GM23338 (cell line): ENCODE measurements at regions not wholly inside any gene's neighbourhood (a gene's known extent, or its start where the extent isn't known, plus 50 kb on each side); places are given as distances from the start of the nearest gene placed in this dataset.

Source experiments
- ATAC-seq: fragments of 200-7000 bp; cut with Tn5 transposase; 3 replicates; pipeline ENCODE4 v1.9.1; 2020
- DNase-seq: peaks from one replicate; pipeline ENCODE4 v3.0.0-alpha.2; 2015; ENCODE audit warnings: low spot score
- H2AFZ ChIP-seq: fragments of 200-600 bp; sonication (generic); 2 replicates; pipeline ENCODE4 v1.8.0; 2016; ENCODE audit warnings: antibody characterized with exemption, mild to moderate bottlenecking, moderate library complexity
- H3F3A ChIP-seq: fragments of 200-600 bp; sonication (generic); replicated peaks from 2 replicates; pipeline ENCODE4 v1.8.0; 2017; ENCODE audit warnings: antibody characterized with exemption, mixed run types, low read depth
- H3K27ac ChIP-seq: fragments of 200-600 bp; sonication (generic); 2 replicates; pipeline ENCODE4 v1.6.1; 2016; ENCODE audit warnings: low read depth
- H3K27me3 ChIP-seq: fragments of 200-600 bp; sonication (generic); 2 replicates; pipeline ENCODE4 v1.8.0; 2016; ENCODE audit warnings: mild to moderate bottlenecking, mixed run types, moderate library complexity; ENCODE audit not compliant: insufficient read depth
- H3K36me3 ChIP-seq: fragments of 200-600 bp; sonication (generic); 2 replicates; pipeline ENCODE4 v1.8.0; 2016; ENCODE audit warnings: mild to moderate bottlenecking; ENCODE audit not compliant: insufficient read depth
- H3K4me1 ChIP-seq: fragments of 200-600 bp; sonication (generic); 2 replicates; pipeline ENCODE4 v1.8.0; 2016; ENCODE audit warnings: mild to moderate bottlenecking, moderate library complexity; ENCODE audit not compliant: insufficient read depth
- H3K4me2 ChIP-seq: fragments of 200-600 bp; sonication (generic); 2 replicates; pipeline ENCODE4 v1.7.1; 2017; ENCODE audit warnings: mixed run types
- H3K4me3 ChIP-seq: fragments of 200-600 bp; sonication (generic); 2 replicates; pipeline ENCODE4 v1.6.1; 2016; ENCODE audit warnings: mixed run types
- H3K79me2 ChIP-seq: fragments of 200-600 bp; sonication (generic); replicated peaks from 2 replicates; pipeline ENCODE4 v1.8.0; 2017; ENCODE audit warnings: mild to moderate bottlenecking; ENCODE audit not compliant: insufficient read depth
- H3K9me2 ChIP-seq: fragments of 200-600 bp; sonication (generic); 2 replicates; pipeline ENCODE4 v1.8.0; 2017; ENCODE audit not compliant: insufficient read depth
- H4K20me1 ChIP-seq: fragments of 200-600 bp; sonication (generic); replicated peaks from 2 replicates; pipeline ENCODE4 v1.8.0; 2017; ENCODE audit warnings: mild to moderate bottlenecking; ENCODE audit not compliant: insufficient read depth
- H3K27ac Mint-ChIP-seq: 2 replicates; pipeline ENCODE4 v1.8.0; 2020; ENCODE audit warnings: inconsistent platforms, mild to moderate bottlenecking, moderate library complexity, mixed read lengths
- H3K27me3 Mint-ChIP-seq: 3 replicates; pipeline ENCODE4 v1.8.0; 2022; ENCODE audit warnings: low read depth, mild to moderate bottlenecking, moderate library complexity, mixed read lengths, inconsistent platforms; ENCODE audit not compliant: insufficient read depth, poor library complexity
- H3K36me3 Mint-ChIP-seq: 3 replicates; pipeline ENCODE4 v1.8.0; 2021; ENCODE audit warnings: low read depth, mild to moderate bottlenecking, inconsistent platforms, moderate library complexity, mixed read lengths
- H3K4me1 Mint-ChIP-seq: 3 replicates; pipeline ENCODE4 v1.8.0; 2020; ENCODE audit warnings: mild to moderate bottlenecking, inconsistent platforms, mixed read lengths
- H3K4me3 Mint-ChIP-seq: 3 replicates; pipeline ENCODE4 v1.8.0; 2021; ENCODE audit warnings: moderate library complexity, mild to moderate bottlenecking, inconsistent platforms, mixed read lengths
- H3K9me3 Mint-ChIP-seq: 3 replicates; pipeline ENCODE4 v1.8.0; 2020; ENCODE audit warnings: moderate library complexity, mild to moderate bottlenecking, inconsistent platforms, mixed read lengths
- CREB1 ChIP-seq: fragments of 250-450 bp; sonication (Bioruptor Pico); IDR thresholded peaks from 2 replicates; pipeline ENCODE4 v1.5.0; 2020; ENCODE audit warnings: low read depth, mild to moderate bottlenecking, moderate library complexity
- ETS1 ChIP-seq: IDR thresholded peaks from 2 replicates; pipeline ENCODE4 v1.6.1; 2016; ENCODE audit warnings: antibody characterized with exemption
- EZH2 ChIP-seq: fragments of 200-600 bp; sonication (generic); IDR thresholded peaks from one replicate; pipeline ENCODE4 v1.8.0; 2017; ENCODE audit warnings: antibody characterized with exemption, mild to moderate bottlenecking, low read depth; ENCODE audit not compliant: unreplicated experiment
- EZH2phosphoT487 ChIP-seq: fragments of 200-600 bp; sonication (generic); IDR thresholded peaks from one replicate; pipeline ENCODE4 v1.8.1; 2018; ENCODE audit warnings: antibody characterized with exemption; ENCODE audit not compliant: unreplicated experiment
- NANOG ChIP-seq: IDR thresholded peaks from 2 replicates; pipeline ENCODE4 v1.6.1; 2016; ENCODE audit warnings: antibody characterized with exemption, borderline replicate concordance
- STAT1 ChIP-seq: IDR thresholded peaks from one replicate; pipeline ENCODE4 v1.6.1; 2016; ENCODE audit warnings: antibody characterized with exemption; ENCODE audit not compliant: unreplicated experiment
- ZNF331 ChIP-seq: fragments of 250-450 bp; sonication (Bioruptor Pico); IDR thresholded peaks from 2 replicates; pipeline ENCODE4 v1.5.0; 2020; ENCODE audit warnings: low read depth, mild to moderate bottlenecking, moderate library complexity
- TF ChIP-seq, protein P1 (sequence below), 2 experiments: fragments of 200-600 bp in 1 of 2; sonication (generic) in 1 of 2; conservative IDR thresholded peaks; 2 replicates each; pipeline versions ENCODE4 v1.5.1 to v1.6.1; 2016 to 2017; ENCODE audit warnings: antibody characterized with exemption in 2 of 2, low read depth in 2 of 2, mild to moderate bottlenecking in 2 of 2, moderate library complexity in 1 of 2
- TF ChIP-seq, protein P2 (sequence below): IDR thresholded peaks from one replicate; pipeline ENCODE4 v1.6.1; 2018; ENCODE audit warnings: antibody characterized with exemption; ENCODE audit not compliant: unreplicated experiment
- TF ChIP-seq, protein P3 (sequence below): fragments of 250-450 bp; sonication (Bioruptor Pico); IDR thresholded peaks from 2 replicates; pipeline ENCODE4 v1.5.0; 2020; ENCODE audit warnings: mild to moderate bottlenecking, moderate library complexity

DNA sequence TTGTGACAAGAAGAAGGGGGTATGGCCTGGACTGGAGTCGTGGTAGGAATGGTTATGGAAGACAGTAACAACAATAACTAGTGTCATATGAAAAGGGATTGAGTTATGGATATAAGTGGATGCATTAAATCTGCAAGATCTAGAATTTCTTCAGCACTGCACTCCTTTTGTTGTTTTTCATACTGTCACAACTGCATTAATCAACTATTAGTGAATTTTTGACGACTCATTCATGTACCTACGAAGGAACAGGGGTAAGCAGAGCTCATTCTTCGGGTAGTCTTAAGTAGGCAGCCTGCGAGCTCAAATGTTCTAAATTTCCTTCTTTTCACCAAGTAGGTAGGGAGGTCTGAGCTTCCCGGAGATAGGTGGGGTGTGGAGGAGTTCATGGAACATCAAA is 109.7 kb upstream of the UPP2 start:
- H3K9me2 ChIP-seq = peaks cover 5% of the 10 kb centered on the region; the same call in 1 of the 2 replicates
- DNase-seq (no peak), ATAC-seq (no peak)
- H3K4me1 ChIP-seq = no peaks in the 10 kb centered on the region
- Mint-ChIP-seq H3K4me3 (no peak overlapping the region), H3K4me1 (peaks cover 6% of the 10 kb centered on the region; the same call in 2 of the 3 replicates), H3K36me3 (no peaks in the 10 kb centered on the region), H3K27me3 (no peaks in the 10 kb centered on the region), H3K9me3 (no peaks in the 10 kb centered on the region), H3K27ac (no peak overlapping the region)
- no peaks in the 10 kb centered on the region for H3K79me2 ChIP-seq
- H3K27me3 ChIP-seq = no peaks in the 10 kb centered on the region
- H2AFZ ChIP-seq = no peak overlapping the region
- no peak overlapping the region for H3K4me2 ChIP-seq
- TF ChIP-seq STAT1 (no peak), ZNF331 (no peak), CREB1 (CRISPR knock-in tag) (no peak)
- TF ChIP-seq, protein P1, sequence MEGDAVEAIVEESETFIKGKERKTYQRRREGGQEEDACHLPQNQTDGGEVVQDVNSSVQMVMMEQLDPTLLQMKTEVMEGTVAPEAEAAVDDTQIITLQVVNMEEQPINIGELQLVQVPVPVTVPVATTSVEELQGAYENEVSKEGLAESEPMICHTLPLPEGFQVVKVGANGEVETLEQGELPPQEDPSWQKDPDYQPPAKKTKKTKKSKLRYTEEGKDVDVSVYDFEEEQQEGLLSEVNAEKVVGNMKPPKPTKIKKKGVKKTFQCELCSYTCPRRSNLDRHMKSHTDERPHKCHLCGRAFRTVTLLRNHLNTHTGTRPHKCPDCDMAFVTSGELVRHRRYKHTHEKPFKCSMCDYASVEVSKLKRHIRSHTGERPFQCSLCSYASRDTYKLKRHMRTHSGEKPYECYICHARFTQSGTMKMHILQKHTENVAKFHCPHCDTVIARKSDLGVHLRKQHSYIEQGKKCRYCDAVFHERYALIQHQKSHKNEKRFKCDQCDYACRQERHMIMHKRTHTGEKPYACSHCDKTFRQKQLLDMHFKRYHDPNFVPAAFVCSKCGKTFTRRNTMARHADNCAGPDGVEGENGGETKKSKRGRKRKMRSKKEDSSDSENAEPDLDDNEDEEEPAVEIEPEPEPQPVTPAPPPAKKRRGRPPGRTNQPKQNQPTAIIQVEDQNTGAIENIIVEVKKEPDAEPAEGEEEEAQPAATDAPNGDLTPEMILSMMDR (conservative IDR thresholded peaks at IDR 0.05; ENCODE audit: low read depth in 2 of 2) = no peak
- H4K20me1 ChIP-seq = no peaks in the 10 kb centered on the region
- H3K36me3 ChIP-seq = no peaks in the 10 kb centered on the region
- no peak overlapping the region for H3K4me3 ChIP-seq
- no peaks in the 10 kb centered on the region for H3F3A ChIP-seq
- no peak overlapping the region for H3K27ac ChIP-seq

DNA sequence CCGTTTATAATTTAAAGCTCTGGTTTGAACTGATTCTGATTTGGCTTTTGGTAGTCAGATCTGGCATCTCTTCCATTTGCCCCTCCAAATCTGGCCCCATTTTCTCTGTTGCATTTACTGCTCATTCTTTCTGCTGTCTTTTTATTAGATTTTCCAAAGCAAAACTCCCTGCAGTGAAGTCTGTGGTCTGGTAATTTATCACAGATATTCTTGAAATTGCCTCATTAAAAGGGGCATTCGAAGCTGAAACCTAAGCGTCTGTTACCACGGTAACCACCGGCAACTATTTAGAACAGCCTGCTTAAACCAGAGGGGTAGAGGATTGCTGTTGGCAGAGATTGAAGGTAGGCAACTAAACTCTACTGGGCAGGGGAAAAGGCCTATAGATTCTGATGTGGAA is 111.5 kb upstream of the UPP2 start:
- Histone ChIP-seq H3K79me2 (no peaks in the 10 kb centered on the region), H3K36me3 (no peaks in the 10 kb centered on the region), H3K4me2 (no peak overlapping the region), H4K20me1 (no peaks in the 10 kb centered on the region), H3K4me1 (no peaks in the 10 kb centered on the region), H3F3A (no peaks in the 10 kb centered on the region), H3K27me3 (no peaks in the 10 kb centered on the region), H3K9me2 (peaks cover 5% of the 10 kb centered on the region; the same call in 1 of the 2 replicates), H3K27ac (no peak overlapping the region), H2AFZ (no peak overlapping the region), H3K4me3 (no peak overlapping the region)
- Mint-ChIP-seq H3K36me3 (no peaks in the 10 kb centered on the region), H3K9me3 (no peaks in the 10 kb centered on the region), H3K4me1 (peaks cover 6% of the 10 kb centered on the region; the same call in 2 of the 3 replicates), H3K27ac (no peak overlapping the region), H3K4me3 (no peak overlapping the region), H3K27me3 (no peaks in the 10 kb centered on the region)
- DNase-seq (peak; percentile 69), ATAC-seq (peak; percentile 66)
- TF ChIP-seq ETS1 = no peak
- no peak for TF ChIP-seq NANOG
- TF ChIP-seq EZH2phosphoT487 = no peak
- TF ChIP-seq, protein P2, sequence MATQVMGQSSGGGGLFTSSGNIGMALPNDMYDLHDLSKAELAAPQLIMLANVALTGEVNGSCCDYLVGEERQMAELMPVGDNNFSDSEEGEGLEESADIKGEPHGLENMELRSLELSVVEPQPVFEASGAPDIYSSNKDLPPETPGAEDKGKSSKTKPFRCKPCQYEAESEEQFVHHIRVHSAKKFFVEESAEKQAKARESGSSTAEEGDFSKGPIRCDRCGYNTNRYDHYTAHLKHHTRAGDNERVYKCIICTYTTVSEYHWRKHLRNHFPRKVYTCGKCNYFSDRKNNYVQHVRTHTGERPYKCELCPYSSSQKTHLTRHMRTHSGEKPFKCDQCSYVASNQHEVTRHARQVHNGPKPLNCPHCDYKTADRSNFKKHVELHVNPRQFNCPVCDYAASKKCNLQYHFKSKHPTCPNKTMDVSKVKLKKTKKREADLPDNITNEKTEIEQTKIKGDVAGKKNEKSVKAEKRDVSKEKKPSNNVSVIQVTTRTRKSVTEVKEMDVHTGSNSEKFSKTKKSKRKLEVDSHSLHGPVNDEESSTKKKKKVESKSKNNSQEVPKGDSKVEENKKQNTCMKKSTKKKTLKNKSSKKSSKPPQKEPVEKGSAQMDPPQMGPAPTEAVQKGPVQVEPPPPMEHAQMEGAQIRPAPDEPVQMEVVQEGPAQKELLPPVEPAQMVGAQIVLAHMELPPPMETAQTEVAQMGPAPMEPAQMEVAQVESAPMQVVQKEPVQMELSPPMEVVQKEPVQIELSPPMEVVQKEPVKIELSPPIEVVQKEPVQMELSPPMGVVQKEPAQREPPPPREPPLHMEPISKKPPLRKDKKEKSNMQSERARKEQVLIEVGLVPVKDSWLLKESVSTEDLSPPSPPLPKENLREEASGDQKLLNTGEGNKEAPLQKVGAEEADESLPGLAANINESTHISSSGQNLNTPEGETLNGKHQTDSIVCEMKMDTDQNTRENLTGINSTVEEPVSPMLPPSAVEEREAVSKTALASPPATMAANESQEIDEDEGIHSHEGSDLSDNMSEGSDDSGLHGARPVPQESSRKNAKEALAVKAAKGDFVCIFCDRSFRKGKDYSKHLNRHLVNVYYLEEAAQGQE = no peak
- no peak for TF ChIP-seq EZH2
- TF ChIP-seq STAT1 = no peak
- TF ChIP-seq, protein P3, sequence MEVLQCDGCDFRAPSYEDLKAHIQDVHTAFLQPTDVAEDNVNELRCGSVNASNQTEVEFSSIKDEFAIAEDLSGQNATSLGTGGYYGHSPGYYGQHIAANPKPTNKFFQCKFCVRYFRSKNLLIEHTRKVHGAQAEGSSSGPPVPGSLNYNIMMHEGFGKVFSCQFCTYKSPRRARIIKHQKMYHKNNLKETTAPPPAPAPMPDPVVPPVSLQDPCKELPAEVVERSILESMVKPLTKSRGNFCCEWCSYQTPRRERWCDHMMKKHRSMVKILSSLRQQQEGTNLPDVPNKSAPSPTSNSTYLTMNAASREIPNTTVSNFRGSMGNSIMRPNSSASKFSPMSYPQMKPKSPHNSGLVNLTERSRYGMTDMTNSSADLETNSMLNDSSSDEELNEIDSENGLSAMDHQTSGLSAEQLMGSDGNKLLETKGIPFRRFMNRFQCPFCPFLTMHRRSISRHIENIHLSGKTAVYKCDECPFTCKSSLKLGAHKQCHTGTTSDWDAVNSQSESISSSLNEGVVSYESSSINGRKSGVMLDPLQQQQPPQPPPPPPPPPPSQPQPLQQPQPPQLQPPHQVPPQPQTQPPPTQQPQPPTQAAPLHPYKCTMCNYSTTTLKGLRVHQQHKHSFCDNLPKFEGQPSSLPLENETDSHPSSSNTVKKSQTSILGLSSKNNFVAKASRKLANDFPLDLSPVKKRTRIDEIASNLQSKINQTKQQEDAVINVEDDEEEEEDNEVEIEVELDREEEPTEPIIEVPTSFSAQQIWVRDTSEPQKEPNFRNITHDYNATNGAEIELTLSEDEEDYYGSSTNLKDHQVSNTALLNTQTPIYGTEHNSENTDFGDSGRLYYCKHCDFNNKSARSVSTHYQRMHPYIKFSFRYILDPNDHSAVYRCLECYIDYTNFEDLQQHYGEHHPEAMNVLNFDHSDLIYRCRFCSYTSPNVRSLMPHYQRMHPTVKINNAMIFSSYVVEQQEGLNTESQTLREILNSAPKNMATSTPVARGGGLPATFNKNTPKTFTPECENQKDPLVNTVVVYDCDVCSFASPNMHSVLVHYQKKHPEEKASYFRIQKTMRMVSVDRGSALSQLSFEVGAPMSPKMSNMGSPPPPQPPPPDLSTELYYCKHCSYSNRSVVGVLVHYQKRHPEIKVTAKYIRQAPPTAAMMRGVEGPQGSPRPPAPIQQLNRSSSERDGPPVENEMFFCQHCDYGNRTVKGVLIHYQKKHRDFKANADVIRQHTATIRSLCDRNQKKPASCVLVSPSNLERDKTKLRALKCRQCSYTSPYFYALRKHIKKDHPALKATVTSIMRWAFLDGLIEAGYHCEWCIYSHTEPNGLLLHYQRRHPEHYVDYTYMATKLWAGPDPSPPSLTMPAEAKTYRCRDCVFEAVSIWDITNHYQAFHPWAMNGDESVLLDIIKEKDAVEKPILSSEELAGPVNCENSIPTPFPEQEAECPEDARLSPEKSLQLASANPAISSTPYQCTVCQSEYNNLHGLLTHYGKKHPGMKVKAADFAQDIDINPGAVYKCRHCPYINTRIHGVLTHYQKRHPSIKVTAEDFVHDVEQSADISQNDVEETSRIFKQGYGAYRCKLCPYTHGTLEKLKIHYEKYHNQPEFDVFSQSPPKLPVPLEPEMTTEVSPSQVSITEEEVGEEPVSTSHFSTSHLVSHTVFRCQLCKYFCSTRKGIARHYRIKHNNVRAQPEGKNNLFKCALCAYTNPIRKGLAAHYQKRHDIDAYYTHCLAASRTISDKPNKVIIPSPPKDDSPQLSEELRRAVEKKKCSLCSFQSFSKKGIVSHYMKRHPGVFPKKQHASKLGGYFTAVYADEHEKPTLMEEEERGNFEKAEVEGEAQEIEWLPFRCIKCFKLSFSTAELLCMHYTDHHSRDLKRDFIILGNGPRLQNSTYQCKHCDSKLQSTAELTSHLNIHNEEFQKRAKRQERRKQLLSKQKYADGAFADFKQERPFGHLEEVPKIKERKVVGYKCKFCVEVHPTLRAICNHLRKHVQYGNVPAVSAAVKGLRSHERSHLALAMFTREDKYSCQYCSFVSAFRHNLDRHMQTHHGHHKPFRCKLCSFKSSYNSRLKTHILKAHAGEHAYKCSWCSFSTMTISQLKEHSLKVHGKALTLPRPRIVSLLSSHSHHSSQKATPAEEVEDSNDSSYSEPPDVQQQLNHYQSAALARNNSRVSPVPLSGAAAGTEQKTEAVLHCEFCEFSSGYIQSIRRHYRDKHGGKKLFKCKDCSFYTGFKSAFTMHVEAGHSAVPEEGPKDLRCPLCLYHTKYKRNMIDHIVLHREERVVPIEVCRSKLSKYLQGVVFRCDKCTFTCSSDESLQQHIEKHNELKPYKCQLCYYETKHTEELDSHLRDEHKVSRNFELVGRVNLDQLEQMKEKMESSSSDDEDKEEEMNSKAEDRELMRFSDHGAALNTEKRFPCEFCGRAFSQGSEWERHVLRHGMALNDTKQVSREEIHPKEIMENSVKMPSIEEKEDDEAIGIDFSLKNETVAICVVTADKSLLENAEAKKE (CRISPR knock-in tag) = no peak
